ENCODE measurements at regions not wholly inside any gene's neighbourhood (a gene's known extent, or its start where the extent isn't known, plus 50 kb on each side); places are given as distances from the start of the nearest gene placed in this dataset.

DNA sequence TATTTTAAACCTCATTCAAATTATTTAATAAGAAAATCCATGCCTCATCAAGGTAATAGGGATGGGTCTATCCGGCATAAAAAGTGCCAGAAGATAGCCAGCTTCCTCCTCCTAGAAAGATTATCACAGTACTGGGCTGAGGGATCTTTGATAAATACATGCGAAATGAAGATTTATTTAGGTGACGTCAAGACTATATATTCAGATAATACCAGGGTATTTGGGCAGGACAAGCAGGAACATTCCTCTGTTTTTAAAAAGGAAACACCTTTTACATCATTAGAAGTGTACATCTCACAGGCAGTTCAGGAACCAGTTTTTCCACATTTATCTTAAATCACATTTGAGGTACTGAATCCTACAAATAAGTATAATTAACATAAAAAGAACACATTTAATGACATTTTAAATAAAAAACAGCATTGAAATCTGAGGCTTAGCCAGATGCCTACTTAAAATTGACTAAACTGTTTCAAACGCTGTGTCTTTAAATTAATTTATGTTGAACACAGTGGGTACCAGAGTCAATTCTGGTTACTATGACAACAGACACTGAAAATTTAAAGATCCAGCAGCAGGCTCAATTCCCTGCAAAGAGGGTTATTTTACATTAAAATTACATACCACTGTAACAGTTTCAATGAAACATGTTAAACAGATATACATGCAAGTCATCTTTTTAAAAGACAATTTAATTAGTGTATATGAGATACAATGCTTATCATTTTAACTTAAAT, 124.7 kb upstream of the SLCO6A1 start:
- TF ChIP-seq, protein P1, sequence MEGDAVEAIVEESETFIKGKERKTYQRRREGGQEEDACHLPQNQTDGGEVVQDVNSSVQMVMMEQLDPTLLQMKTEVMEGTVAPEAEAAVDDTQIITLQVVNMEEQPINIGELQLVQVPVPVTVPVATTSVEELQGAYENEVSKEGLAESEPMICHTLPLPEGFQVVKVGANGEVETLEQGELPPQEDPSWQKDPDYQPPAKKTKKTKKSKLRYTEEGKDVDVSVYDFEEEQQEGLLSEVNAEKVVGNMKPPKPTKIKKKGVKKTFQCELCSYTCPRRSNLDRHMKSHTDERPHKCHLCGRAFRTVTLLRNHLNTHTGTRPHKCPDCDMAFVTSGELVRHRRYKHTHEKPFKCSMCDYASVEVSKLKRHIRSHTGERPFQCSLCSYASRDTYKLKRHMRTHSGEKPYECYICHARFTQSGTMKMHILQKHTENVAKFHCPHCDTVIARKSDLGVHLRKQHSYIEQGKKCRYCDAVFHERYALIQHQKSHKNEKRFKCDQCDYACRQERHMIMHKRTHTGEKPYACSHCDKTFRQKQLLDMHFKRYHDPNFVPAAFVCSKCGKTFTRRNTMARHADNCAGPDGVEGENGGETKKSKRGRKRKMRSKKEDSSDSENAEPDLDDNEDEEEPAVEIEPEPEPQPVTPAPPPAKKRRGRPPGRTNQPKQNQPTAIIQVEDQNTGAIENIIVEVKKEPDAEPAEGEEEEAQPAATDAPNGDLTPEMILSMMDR (IDR thresholded peaks at IDR 0.05): no peak
- TF ChIP-seq POLR2A (IDR thresholded peaks at IDR 0.05): no peak
